KMS-11 (cell line): ENCODE measurements at regions not wholly inside any gene's neighbourhood (a gene's known extent, or its start where the extent isn't known, plus 50 kb on each side); places are given as distances from the start of the nearest gene placed in this dataset.

Experiments
- H2AFZ ChIP-seq: fragments of 200-600 bp; sonication (generic); 2 replicates; pipeline ENCODE4 v1.6.1; 2016; ENCODE audit warnings: antibody characterized with exemption, mixed run types, low read depth
- H3K27ac ChIP-seq: fragments of 200-600 bp; sonication (generic); 2 replicates; pipeline ENCODE4 v1.6.1; 2016; ENCODE audit warnings: mild to moderate bottlenecking, mixed run types
- H3K27me3 ChIP-seq: fragments of 200-600 bp; sonication (generic); 2 replicates; pipeline ENCODE4 v1.6.1; 2017; ENCODE audit warnings: mild to moderate bottlenecking, low read depth, mixed run types, moderate library complexity; ENCODE audit not compliant: insufficient read depth
- H3K36me3 ChIP-seq: fragments of 200-600 bp; sonication (generic); 2 replicates; pipeline ENCODE4 v1.6.1; 2017; ENCODE audit warnings: mild to moderate bottlenecking, mixed run types; ENCODE audit not compliant: insufficient read depth
- H3K4me1 ChIP-seq: fragments of 200-600 bp; sonication (generic); 2 replicates; pipeline ENCODE4 v1.6.1; 2016; ENCODE audit warnings: mild to moderate bottlenecking, low read depth, mixed run types; ENCODE audit not compliant: poor library complexity, severe bottlenecking
- H3K4me2 ChIP-seq: fragments of 200-600 bp; sonication (generic); 2 replicates; pipeline ENCODE4 v1.7.0; 2016; ENCODE audit warnings: mild to moderate bottlenecking, mixed run types
- H3K4me3 ChIP-seq: fragments of 200-600 bp; sonication (generic); IDR thresholded peaks from 2 replicates; pipeline ENCODE4 v1.6.1; 2017; ENCODE audit warnings: low read depth, low read length, mixed read lengths; ENCODE audit not compliant: insufficient read depth
- H3K79me2 ChIP-seq: fragments of 200-600 bp; sonication (generic); 2 replicates; pipeline ENCODE4 v1.6.1; 2016; ENCODE audit warnings: low read depth, mixed run types; ENCODE audit not compliant: insufficient read depth
- H3K9ac ChIP-seq: fragments of 200-600 bp; sonication (generic); 2 replicates; pipeline ENCODE4 v1.6.1; 2016; ENCODE audit warnings: mild to moderate bottlenecking, mixed run types
- H4K20me1 ChIP-seq: fragments of 200-600 bp; sonication (generic); 2 replicates; pipeline ENCODE4 v1.6.1; 2016; ENCODE audit warnings: mild to moderate bottlenecking, mixed run types; ENCODE audit not compliant: insufficient read depth
- CTCF ChIP-seq: fragments of 200-600 bp; sonication (generic); conservative IDR thresholded peaks from 2 replicates; pipeline ENCODE4 v1.6.1; 2017; ENCODE audit warnings: low read depth, mild to moderate bottlenecking, antibody characterized with exemption, low read length, moderate library complexity, mixed read lengths

DNA sequence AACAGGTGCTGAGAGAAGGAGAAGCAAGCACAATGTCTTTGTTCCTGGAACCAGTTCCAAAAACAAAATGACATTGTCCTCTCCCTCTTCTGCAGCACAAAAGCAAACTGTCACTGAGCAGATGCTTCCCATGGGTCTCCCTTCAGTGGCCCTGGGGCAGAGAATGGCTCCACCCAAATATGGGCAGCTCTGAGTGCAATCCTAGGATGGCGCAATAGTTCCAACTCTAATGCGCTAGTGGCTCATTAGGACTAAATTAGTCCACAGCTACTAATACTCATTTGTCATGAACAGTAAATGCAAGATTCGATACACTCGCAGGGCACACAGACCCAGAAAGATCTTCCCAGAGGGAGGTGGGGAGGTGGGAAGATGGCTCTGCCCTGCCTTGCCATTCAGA is 205.2 kb upstream of the CHAC2 start:
- no peak overlapping the region for H3K4me2 ChIP-seq
- H3K36me3 ChIP-seq = no peaks in the 10 kb centered on the region
- no peaks in the 10 kb centered on the region for H4K20me1 ChIP-seq
- no peaks in the 10 kb centered on the region for H3K27me3 ChIP-seq
- no peak overlapping the region for H3K4me3 ChIP-seq
- H3K27ac ChIP-seq = no peak overlapping the region
- H3K9ac ChIP-seq = no peak overlapping the region
- H3K79me2 ChIP-seq = no peaks in the 10 kb centered on the region
- no peaks in the 10 kb centered on the region for H3K4me1 ChIP-seq
- no peak overlapping the region for H2AFZ ChIP-seq
- no peak for TF ChIP-seq CTCF

DNA sequence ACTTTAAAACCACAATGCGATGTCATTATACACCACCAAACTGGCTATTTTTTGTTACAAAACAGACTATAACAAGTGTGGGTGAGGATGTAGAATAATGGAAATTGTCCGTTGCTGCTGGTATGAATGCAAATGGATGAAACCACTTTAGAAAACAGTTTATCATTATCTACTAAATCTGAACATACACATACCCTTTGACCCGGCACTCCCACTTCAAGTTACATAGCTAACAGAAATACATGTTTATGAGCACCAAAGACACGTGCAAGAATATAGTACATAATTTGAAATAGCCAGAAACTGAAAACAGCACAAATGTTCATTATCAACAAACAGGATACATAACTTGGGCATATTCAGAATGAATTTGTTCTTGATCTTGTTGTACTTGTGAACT is 206.4 kb upstream of the CHAC2 start:
- H3K9ac ChIP-seq = no peak overlapping the region
- TF ChIP-seq CTCF = no peak
- no peak overlapping the region for H2AFZ ChIP-seq
- H3K4me3 ChIP-seq = no peak overlapping the region
- H4K20me1 ChIP-seq = no peaks in the 10 kb centered on the region
- H3K4me1 ChIP-seq = no peaks in the 10 kb centered on the region
- no peaks in the 10 kb centered on the region for H3K79me2 ChIP-seq
- H3K36me3 ChIP-seq = no peaks in the 10 kb centered on the region
- H3K27ac ChIP-seq = no peak overlapping the region
- H3K4me2 ChIP-seq = no peak overlapping the region
- H3K27me3 ChIP-seq = no peaks in the 10 kb centered on the region

DNA sequence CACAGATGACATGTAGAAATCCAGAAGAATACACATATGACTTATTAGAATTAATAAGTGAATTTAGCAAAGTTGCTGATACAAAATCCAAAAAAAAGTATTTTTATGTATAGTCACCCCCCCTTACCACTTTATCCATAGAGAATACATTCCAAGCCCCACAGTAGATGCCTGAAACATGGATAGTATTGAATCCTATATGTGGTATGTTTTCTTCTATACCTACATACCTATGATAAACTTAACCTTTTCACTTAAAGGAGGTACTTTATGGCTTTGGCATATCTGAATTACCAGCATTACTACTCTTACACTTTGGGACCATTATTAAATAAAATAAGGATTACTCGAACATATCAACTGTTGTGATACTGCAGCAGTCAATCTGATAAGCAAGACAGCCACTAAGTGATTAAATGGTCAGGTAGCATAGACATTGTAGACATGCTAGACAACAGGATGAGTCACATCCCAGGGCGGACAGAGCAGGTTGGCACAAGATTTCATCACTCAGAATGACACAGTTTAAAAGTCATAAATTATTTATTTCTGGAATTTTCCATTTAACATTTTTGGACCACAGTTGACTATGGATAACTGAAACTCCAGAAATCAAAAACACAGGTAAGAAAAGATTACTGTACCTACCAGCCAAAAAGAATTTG is 208.2 kb upstream of the CHAC2 start:
- Histone ChIP-seq H3K4me2 (no peak overlapping the region), H2AFZ (no peak overlapping the region), H3K4me3 (no peak overlapping the region), H3K79me2 (no peaks in the 10 kb centered on the region), H3K27me3 (no peaks in the 10 kb centered on the region), H3K4me1 (no peaks in the 10 kb centered on the region), H3K27ac (no peak overlapping the region), H4K20me1 (no peaks in the 10 kb centered on the region), H3K36me3 (no peaks in the 10 kb centered on the region), H3K9ac (no peak overlapping the region)
- TF ChIP-seq CTCF = no peak

- no peak overlapping the region for H3K4me2 ChIP-seq
- H4K20me1 ChIP-seq = no peaks in the 10 kb centered on the region
- no peak overlapping the region for H3K9ac ChIP-seq
- H3K4me1 ChIP-seq = no peaks in the 10 kb centered on the region
- no peak overlapping the region for H3K27ac ChIP-seq
- no peaks in the 10 kb centered on the region for H3K36me3 ChIP-seq
- H2AFZ ChIP-seq = no peak overlapping the region
- TF ChIP-seq CTCF = no peak
- no peak overlapping the region for H3K4me3 ChIP-seq
- no peaks in the 10 kb centered on the region for H3K27me3 ChIP-seq
- no peaks in the 10 kb centered on the region for H3K79me2 ChIP-seq
Measured at GRCh38 chr2:53558867-53559266, 208.7 kb upstream of the CHAC2 start.
